HEK293T (cell line): ENCODE measurements at regions not wholly inside any gene's neighbourhood (a gene's known extent, or its start where the extent isn't known, plus 50 kb on each side); places are given as distances from the start of the nearest gene placed in this dataset.

Experiments
- CTCF ChIA-PET: fragments of 350-600 bp; formaldehyde crosslinking; extraction: SDS; loops from one replicate; lab custom pipeline; 2021; ENCODE audit warnings: antibody characterized with exemption, inconsistent platforms; lab: Yijun Ruan, JAX
- POLR2A ChIA-PET: fragments of 350-600 bp; formaldehyde crosslinking; extraction: SDS; loops from one replicate; lab custom pipeline; 2020; ENCODE audit warnings: antibody characterized with exemption, inconsistent platforms; lab: Yijun Ruan, JAX
- DNase-seq: peaks from one replicate; pipeline ENCODE4 v3.0.0; 2012; ENCODE audit warnings: mixed read lengths; ENCODE audit errors: extremely low spot score
- ARNT ChIP-seq: fragments of 450-650 bp; IDR thresholded peaks from 2 replicates; pipeline ENCODE4 v1.6.1; 2017; ENCODE audit warnings: mild to moderate bottlenecking
- BHLHE40 ChIP-seq: fragments of 450-650 bp; IDR thresholded peaks from 2 replicates; pipeline ENCODE4 v1.6.1; 2016; ENCODE audit warnings: mild to moderate bottlenecking, moderate library complexity, borderline replicate concordance
- CTBP1 ChIP-seq: fragments of 450-650 bp; IDR thresholded peaks from 2 replicates; pipeline ENCODE4 v1.6.1; 2016; ENCODE audit warnings: borderline replicate concordance
- ELF4 ChIP-seq: fragments of 450-650 bp; IDR thresholded peaks from 2 replicates; pipeline ENCODE4 v1.6.1; 2017; ENCODE audit warnings: antibody characterized with exemption
- FOXA1 ChIP-seq: fragments of 450-650 bp; IDR thresholded peaks from 2 replicates; pipeline ENCODE4 v1.6.1; 2016; ENCODE audit warnings: mild to moderate bottlenecking
- FOXK2 ChIP-seq: fragments of 450-650 bp; IDR thresholded peaks from 2 replicates; pipeline ENCODE4 v1.6.1; 2016; ENCODE audit warnings: mild to moderate bottlenecking
- FOXM1 ChIP-seq: fragments of 450-650 bp; IDR thresholded peaks from 2 replicates; pipeline ENCODE4 v1.6.1; 2017; ENCODE audit warnings: mild to moderate bottlenecking, borderline replicate concordance
- HDGF ChIP-seq: fragments of 450-650 bp; IDR thresholded peaks from 2 replicates; pipeline ENCODE4 v1.6.1; 2017; ENCODE audit warnings: antibody characterized with exemption, borderline replicate concordance
- L3MBTL2 ChIP-seq: fragments of 450-650 bp; conservative IDR thresholded peaks from 2 replicates; pipeline ENCODE4 v1.6.1; 2016; ENCODE audit warnings: mild to moderate bottlenecking
- LEF1 ChIP-seq: fragments of 450-650 bp; IDR thresholded peaks from 2 replicates; pipeline ENCODE4 v1.6.1; 2017; ENCODE audit warnings: mild to moderate bottlenecking, borderline replicate concordance
- NFRKB ChIP-seq: fragments of 450-650 bp; IDR thresholded peaks from 2 replicates; pipeline ENCODE4 v1.6.1; 2016; ENCODE audit warnings: mild to moderate bottlenecking, moderate library complexity
- PKNOX1 ChIP-seq: fragments of 450-650 bp; IDR thresholded peaks from 2 replicates; pipeline ENCODE4 v1.6.1; 2016
- SP1 ChIP-seq: fragments of 450-650 bp; IDR thresholded peaks from 2 replicates; pipeline ENCODE4 v1.6.1; 2017
- SUZ12 ChIP-seq: fragments of 450-650 bp; IDR thresholded peaks from 2 replicates; pipeline ENCODE4 v1.6.1; 2016; ENCODE audit warnings: mild to moderate bottlenecking
- TARDBP ChIP-seq: fragments of 450-650 bp; IDR thresholded peaks from 2 replicates; pipeline ENCODE4 v1.6.1; 2016
- ZNF384 ChIP-seq: fragments of 450-650 bp; IDR thresholded peaks from 2 replicates; pipeline ENCODE4 v1.6.1; 2016

DNA sequence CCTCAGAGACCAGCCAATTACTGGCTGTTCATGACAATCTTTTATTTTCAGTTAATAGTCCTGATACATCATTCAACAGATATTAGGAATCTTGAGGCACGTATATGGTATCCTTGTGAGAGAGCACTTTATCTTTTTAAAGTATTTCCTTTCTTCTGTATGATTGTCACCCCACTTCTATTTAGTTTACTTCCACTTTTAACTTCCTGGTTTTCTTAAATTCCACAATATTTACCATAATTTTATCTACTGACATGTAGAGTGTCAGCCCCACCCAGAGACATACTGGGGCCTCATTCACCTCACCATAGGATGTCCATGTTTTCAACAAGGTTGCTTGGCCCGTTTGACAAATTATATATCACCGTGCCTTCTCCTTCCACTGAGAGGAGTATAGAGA lies 182.9 kb upstream of the ID2 start:
- POLR2A ChIA-PET, result no interaction called here
- DNase-seq, result no peak
- CTCF ChIA-PET, result no interaction called here
- no peak for TF ChIP-seq ARNT
- TF ChIP-seq L3MBTL2, result no peak
- no peak for TF ChIP-seq FOXK2
- TF ChIP-seq ELF4, result no peak
- TF ChIP-seq TARDBP, result no peak
- TF ChIP-seq SP1, result no peak
- no peak for TF ChIP-seq NFRKB
- no peak for TF ChIP-seq FOXA1
- no peak for TF ChIP-seq CTBP1
- TF ChIP-seq ZNF384, result no peak
- TF ChIP-seq SUZ12, result no peak
- TF ChIP-seq BHLHE40, result no peak
- TF ChIP-seq FOXM1, result no peak
- TF ChIP-seq HDGF, result no peak
- no peak for TF ChIP-seq LEF1
- TF ChIP-seq PKNOX1, result no peak

GRCh38 chr2:8500124-8501054 lies 181.5 kb upstream of the ID2 start:
- TF ChIP-seq LEF1, result no peak
- TF ChIP-seq ARNT, result no peak
- peak; percentile 28; the same call in 1 of the 2 replicates for TF ChIP-seq CTBP1
- CTCF ChIA-PET, result no interaction called here
- DNase-seq, result no peak
- POLR2A ChIA-PET, result no interaction called here

- ChIA-PET POLR2A (no interaction called here), CTCF (no interaction called here)
- no peak for DNase-seq
- TF ChIP-seq FOXK2 (no peak), NFRKB (no peak), CTBP1 (no peak), TARDBP (no peak), LEF1 (no peak), SUZ12 (no peak), BHLHE40 (no peak), L3MBTL2 (no peak), FOXA1 (no peak), ELF4 (no peak), HDGF (no peak), PKNOX1 (no peak), SP1 (no peak), ZNF384 (no peak), FOXM1 (no peak), ARNT (no peak)
Measured at GRCh38 chr2:8501061-8501720, 180.7 kb upstream of the ID2 start.

DNA sequence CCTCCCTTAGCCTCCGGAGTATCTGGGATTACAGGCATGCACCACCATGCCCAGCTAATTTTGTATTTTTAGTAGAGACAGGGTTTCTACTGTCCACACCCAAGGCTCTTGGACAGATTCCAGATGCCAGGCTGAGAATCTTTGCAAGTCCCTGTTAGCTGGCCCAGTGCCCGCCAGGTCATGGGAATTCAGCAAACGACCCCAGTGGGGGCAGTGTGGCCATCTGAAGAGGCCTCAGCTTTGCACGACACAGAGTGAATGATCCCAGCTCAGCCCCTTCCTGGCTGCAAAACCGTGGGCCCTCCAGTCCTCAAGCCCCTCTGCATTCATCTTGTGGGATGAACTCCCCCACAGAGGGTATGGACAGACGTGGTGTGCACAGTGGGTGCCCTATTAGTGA lies 179.5 kb upstream of the ID2 start:
- CTCF ChIA-PET, result no interaction called here
- POLR2A ChIA-PET, result no interaction called here
- no peak for TF ChIP-seq TARDBP
- no peak for TF ChIP-seq LEF1
- no peak for TF ChIP-seq ELF4
- DNase-seq, result no peak

DNA sequence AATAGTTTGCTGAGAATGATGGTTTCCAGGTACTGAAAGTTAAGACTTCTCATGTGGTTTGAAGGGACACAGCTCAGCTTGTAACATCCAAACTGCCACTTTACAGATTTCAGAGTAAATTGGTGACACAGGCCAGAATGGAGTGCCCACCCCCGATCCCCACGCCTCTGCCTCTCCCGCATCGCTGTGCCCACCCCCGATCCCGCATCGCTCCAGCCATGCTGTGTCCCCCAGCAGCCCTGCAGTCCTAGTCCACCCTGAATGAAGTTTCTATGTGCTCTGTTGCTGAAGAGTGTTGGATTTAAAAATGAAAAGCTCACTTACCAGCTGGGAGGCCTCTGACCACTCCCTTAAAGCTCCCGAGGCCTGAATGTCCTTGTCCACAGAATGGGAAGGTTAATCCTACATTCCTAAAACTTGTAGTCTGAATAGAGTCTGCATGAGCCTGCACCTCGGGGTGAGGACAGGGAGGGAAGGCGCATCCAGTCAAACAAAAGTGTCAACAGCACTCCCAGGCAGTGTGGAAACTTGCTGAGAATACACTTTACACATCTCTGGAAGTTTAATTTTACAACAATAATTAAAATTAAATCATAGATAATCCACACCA lies 176.4 kb upstream of the ID2 start:
- ChIA-PET POLR2A (no interaction called here), CTCF (no interaction called here)
- DNase-seq, result no peak
- TF ChIP-seq TARDBP (no peak), L3MBTL2 (no peak), FOXA1 (no peak), FOXK2 (no peak), PKNOX1 (no peak), SP1 (no peak), HDGF (no peak), FOXM1 (no peak), NFRKB (no peak), ARNT (no peak), SUZ12 (no peak), ELF4 (no peak), ZNF384 (no peak), LEF1 (no peak), CTBP1 (no peak), BHLHE40 (no peak)
